Fibroblast of upper back skin (primary cell): ENCODE measurements at regions not wholly inside any gene's neighbourhood (a gene's known extent, or its start where the extent isn't known, plus 50 kb on each side); places are given as distances from the start of the nearest gene placed in this dataset.

Experiments used
- DNase-seq: peaks from one replicate; pipeline ENCODE4 v3.0.0-alpha.2; 2013

DNA sequence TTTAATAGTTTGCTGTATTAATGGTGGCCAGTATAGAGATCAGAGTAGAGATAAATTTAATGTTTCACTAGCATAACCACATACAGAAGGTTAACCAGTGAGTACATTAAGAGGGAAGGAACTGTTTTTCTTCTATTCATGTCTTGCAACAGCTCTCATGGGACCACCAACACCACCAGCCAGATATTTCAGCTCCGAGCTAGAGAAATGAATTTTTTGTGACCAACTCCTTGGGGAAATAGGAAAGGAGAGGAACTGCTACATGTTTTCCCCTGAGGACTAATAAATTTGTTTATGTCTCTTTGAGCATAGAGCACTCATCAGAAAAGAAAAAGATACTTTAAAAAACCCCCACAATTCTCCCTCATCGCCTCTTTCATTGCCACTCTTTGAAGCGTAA, 247.5 kb downstream of the MBNL1 start:
- no peak for DNase-seq

GRCh38 chr3:152517502-152517901, 248.8 kb downstream of the MBNL1 start:
- DNase-seq, result no peak

GRCh38 chr3:152518346-152518745, 249.6 kb downstream of the MBNL1 start:
- no peak for DNase-seq

GRCh38 chr3:152519376-152519775, 250.6 kb downstream of the MBNL1 start:
- no peak for DNase-seq

- no peak for DNase-seq
Measured at GRCh38 chr3:152522036-152522435, 253.3 kb downstream of the MBNL1 start.

GRCh38 chr3:152524198-152525140, 255.7 kb downstream of the MBNL1 start:
- DNase-seq, result peak; percentile 59

- no peak for DNase-seq
Measured at GRCh38 chr3:152531717-152532116, 263.0 kb downstream of the MBNL1 start.

- DNase-seq, result no peak
Measured at GRCh38 chr3:152538518-152538917, 269.8 kb downstream of the MBNL1 start.

DNA sequence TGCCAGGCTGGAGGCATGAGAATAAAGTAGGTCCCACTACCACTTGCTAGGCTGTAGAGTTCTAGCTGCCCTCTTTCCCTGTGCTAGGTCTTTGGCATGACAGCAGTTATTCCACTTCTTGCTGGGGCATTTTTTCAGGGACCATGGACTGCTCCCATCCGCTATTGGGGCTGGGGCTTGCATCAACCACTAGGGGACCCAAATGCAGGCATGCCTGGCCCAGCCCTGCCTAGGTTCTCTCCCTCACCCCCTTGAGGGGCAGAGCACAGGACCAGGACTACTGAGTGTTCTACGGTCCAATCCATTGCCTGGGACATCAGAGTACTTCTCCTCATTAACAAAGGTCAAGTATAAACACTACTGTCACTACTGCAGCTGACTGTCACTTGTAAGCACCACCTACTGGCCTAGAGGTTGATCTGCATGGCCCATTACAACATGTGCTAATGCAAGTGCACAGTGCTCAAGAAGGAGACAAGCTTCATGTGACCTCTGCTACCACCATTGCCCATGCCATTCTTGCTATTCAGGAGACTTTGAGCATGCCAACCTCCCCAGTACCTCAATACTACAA, 270.5 kb downstream of the MBNL1 start:
- DNase-seq, result no peak

- DNase-seq, result no peak
Measured at GRCh38 chr3:152540120-152540519, 271.4 kb downstream of the MBNL1 start.

DNA sequence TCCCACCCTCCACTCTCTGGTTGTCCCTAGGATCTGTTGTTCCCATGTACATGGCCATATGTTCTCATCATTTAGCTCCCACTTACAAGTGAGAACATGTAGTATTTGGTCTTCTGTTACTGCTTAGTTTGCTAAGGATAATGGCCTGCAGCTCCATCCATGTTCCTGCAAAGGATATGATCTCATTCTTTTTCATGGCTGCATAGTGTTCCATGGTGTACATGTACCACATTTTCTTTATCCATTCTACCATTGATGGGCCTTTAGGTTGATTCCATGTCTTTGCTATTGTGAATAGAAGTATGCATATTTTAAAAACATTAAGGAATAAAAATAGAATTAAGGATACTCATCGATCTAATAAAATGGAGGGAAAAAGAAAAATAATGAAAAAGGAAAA, 278.4 kb downstream of the MBNL1 start:
- no peak for DNase-seq

GRCh38 chr3:152549263-152549662, 280.5 kb downstream of the MBNL1 start:
- peak; percentile 12 for DNase-seq

GRCh38 chr3:152550284-152550683, 281.6 kb downstream of the MBNL1 start:
- DNase-seq, result no peak

DNA sequence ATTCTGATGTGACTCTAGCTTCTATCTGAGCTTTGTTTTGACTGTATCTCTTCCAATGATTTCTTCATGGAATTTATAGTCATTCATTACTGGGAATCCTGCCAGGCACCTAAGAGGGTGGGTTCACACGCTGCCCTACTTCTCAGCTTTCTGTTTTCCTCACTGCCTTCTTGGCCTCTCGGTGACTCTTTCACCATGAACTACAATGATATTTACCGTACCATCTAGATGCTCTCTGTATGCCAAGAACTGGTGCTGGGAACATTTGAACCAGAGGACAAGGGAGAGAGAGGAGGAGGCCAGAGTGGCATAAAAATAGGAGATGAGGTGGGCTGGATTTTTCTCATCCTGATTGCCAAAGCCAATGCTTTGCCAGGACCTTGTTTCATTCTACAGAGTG, 280.0 kb upstream of the P2RY1 start:
- peak; percentile 19 for DNase-seq

DNA sequence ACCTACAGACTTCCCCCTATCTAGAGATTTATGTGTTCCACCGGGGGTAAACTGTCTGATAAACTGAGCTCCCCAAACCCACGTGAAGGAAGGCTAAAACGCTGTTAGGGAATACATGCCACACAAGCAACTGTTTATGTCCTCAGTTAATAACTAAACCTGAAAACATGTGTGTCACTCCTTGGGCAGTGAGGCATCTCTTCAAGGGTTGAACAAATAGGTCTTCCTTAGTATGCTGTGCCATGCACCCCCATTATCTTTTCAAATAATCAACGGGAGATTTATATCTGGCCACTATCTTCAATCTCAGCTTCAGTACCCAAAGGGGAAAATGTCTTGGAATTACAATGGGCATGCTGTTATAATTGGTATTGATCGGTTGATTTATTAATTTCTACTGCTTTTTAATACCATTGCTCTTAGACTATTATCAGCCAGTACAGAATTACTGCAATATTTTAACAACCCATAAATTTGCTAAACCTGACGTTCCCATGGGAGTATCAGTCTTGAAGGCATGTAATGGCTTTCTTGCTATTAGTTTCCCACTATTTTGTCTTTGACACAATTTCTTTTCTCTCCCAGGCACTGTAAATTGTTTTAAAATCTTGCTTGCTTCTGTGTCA, 279.2 kb upstream of the P2RY1 start:
- DNase-seq, result no peak

GRCh38 chr3:152556731-152557254, 278.1 kb upstream of the P2RY1 start:
- DNase-seq, result peak; percentile 33

DNA sequence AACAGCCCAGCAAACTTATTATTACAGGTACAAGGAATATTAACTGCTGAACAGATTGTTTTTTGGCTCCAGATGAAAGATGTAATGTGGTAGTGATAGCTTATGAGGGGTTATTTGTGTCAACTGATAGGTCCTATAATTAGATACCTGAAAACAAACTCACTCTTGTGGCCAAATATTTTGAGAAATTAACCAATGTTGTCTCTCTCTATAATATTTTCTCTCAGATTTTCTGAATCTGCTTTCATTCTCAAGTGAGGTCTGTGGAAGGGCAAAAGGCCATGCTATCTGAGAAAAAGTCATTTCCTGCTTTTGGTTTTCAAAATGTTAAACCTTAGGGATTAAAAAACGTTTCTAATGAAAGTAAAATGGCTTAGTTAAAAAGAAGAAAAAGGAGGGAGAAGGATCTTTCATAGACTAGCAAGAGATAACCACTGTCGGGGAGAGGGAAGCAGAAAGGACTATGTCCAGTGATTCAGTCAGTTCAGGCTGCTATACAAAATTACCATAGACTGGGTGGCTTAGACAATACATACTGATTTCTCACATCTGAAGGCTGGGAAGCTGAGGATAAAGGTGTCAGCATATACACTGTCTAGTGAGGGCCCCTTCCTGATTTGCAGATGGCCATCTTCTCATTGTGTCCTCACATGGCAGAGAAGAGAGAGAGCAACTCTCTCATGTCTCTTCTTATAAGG, 277.5 kb upstream of the P2RY1 start:
- no peak for DNase-seq

DNA sequence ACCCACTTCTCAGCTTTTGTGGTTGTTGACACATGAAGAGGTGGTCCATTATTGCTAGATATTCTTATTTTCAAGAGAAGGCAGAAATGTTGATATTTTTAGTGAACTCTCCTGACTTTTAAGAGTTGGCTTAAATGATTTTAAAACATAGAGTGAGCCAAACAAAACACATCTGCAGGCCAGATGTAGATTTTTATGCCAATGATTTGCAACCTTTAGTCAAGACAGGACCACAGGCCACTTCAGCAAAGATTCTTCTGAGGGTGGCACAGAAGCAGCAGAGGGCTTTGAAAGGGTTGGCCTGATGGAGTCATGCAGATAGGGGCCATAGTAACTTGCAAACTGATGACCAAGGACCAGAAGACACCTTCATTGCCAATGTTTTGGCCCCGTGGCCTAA, 276.5 kb upstream of the P2RY1 start:
- DNase-seq, result no peak

GRCh38 chr3:152559246-152559645, 275.7 kb upstream of the P2RY1 start:
- DNase-seq, result no peak

DNA sequence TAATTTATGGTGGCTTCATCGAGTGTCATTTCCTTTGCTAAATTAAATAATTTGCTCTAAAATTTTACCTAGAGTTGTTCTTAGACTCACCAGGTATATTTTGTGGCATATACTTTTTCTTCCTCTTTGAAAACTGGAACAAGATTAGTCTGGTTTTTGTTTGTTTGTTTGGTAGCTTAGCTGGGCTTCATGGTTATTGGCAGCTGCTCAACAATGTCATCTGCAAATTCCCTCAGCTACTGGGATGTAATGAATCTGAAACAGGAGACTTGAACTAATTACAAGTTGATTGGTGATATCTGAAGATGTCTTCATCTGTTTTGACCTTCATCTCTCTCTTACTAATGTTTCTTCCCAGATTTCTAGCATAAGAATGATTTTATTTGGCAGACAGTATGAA, 270.5 kb upstream of the P2RY1 start:
- DNase-seq, result no peak

- peak; percentile 56 for DNase-seq
Measured at GRCh38 chr3:152574461-152575079, 260.4 kb upstream of the P2RY1 start.

- no peak for DNase-seq
Measured at GRCh38 chr3:152578769-152579168, 256.2 kb upstream of the P2RY1 start.

DNA sequence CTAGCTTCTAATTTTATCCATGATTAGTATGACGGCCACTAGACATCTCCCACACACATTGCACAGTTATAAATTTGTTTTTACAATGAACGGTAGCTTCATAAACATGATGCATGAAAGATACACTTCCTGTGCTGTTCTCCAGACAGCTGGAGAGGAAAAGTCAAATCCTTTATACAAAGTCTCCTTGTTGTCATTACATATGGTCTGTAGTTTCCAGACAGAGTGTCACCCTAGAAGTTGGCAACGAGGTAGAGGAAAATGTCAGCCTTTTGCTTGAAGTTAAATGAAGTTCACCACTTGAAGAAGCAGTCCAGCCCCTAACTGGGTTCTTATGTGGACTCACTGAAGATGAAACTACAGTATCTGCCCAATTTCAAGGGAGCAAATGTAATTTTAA, 253.0 kb upstream of the P2RY1 start:
- DNase-seq, result no peak
